Right lobe of liver (tissue), 4 donors: ENCODE measurements at regions not wholly inside any gene's neighbourhood (a gene's known extent, or its start where the extent isn't known, plus 50 kb on each side); places are given as distances from the start of the nearest gene placed in this dataset.

Experiments
- CTCF ChIP-seq, 4 donors: fragments of 200-600 bp in 3 of 4; fragments of 450-650 bp in 1 of 4; IDR thresholded peaks; one replicate each; pipeline versions ENCODE4 v1.5.1 to v1.8.0; 2016 to 2022; ENCODE audit warnings: antibody characterized with exemption in 4 of 4, mild to moderate bottlenecking in 2 of 4
- POLR2A ChIP-seq: fragments of 450-650 bp; IDR thresholded peaks from one replicate; pipeline ENCODE4 v1.6.1; 2017; ENCODE audit warnings: antibody characterized with exemption, mild to moderate bottlenecking
- donor health status: DM: no; HTN: no; CAD: no.
- donor health status: DM: no; HTN: no; CAD: no.
- donor health status: DM: no; HTN: yes; CAD: no.

- no peak for TF ChIP-seq POLR2A
- no peak for TF ChIP-seq CTCF (IDR thresholded peaks at IDR 0.05)
Measured at GRCh38 chrX:35711281-35711680, 86.9 kb upstream of the MAGEB16 start.
